ENCODE measurements at regions not wholly inside any gene's neighbourhood (a gene's known extent, or its start where the extent isn't known, plus 50 kb on each side); places are given as distances from the start of the nearest gene placed in this dataset.

DNA sequence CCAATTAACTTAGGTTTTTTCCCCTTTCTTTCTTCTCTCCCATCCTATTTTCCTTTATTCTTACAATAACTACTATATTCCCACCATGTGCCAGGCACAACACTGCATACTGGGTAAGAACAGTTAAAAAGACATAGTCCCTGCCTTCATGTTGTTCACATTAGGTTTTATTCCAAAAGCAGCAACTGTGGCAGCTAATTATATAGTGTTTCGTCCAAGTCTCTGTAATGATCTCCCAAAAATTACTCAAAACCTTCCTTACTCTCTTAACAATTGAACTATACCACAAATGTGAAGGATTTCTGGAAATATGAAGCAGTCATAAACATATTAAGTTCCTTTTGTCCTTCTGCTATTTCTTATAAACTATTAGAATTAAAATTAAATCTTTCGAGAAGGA, 184.1 kb upstream of the C11orf58 start:
- TF ChIP-seq, protein P1, sequence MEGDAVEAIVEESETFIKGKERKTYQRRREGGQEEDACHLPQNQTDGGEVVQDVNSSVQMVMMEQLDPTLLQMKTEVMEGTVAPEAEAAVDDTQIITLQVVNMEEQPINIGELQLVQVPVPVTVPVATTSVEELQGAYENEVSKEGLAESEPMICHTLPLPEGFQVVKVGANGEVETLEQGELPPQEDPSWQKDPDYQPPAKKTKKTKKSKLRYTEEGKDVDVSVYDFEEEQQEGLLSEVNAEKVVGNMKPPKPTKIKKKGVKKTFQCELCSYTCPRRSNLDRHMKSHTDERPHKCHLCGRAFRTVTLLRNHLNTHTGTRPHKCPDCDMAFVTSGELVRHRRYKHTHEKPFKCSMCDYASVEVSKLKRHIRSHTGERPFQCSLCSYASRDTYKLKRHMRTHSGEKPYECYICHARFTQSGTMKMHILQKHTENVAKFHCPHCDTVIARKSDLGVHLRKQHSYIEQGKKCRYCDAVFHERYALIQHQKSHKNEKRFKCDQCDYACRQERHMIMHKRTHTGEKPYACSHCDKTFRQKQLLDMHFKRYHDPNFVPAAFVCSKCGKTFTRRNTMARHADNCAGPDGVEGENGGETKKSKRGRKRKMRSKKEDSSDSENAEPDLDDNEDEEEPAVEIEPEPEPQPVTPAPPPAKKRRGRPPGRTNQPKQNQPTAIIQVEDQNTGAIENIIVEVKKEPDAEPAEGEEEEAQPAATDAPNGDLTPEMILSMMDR (IDR thresholded peaks at IDR 0.05) = no peak
- TF ChIP-seq EP300 (IDR thresholded peaks at IDR 0.05) = no peak
- TF ChIP-seq POLR2A (IDR thresholded peaks at IDR 0.05) = no peak
